ENCODE measurements at regions not wholly inside any gene's neighbourhood (a gene's known extent, or its start where the extent isn't known, plus 50 kb on each side); places are given as distances from the start of the nearest gene placed in this dataset.
"Not testable (repeated sequence)": the region's sequence is repeated elsewhere in the genome, so short reads cannot be mapped to it uniquely, and the experiment has no call there.

- DNase-seq (ENCODE audit: low read depth), result no peak
- TF ChIP-seq CTCF (IDR thresholded peaks at IDR 0.05; ENCODE audit: low read length, missing control alignments), result no peak
- no peak overlapping the region for H3K4me3 ChIP-seq (replicated peaks; ENCODE audit: low read depth, low read length)
These were observed 129.1 kb downstream of the KBTBD8 start for GRCh38 chr3:67127254-67127653.

- no peak overlapping the region for H3K4me3 ChIP-seq (replicated peaks; ENCODE audit: low read depth, low read length)
- DNase-seq (ENCODE audit: low read depth), result no peak
- TF ChIP-seq CTCF (IDR thresholded peaks at IDR 0.05; ENCODE audit: low read length, missing control alignments), result no peak
These were observed 144.3 kb downstream of the KBTBD8 start for GRCh38 chr3:67142432-67142831.

GRCh38 chr3:67145738-67146137, 147.6 kb downstream of the KBTBD8 start:
- no peak for DNase-seq (ENCODE audit: low read depth)

GRCh38 chr3:67154429-67154828, 156.3 kb downstream of the KBTBD8 start:
- TF ChIP-seq CTCF (IDR thresholded peaks at IDR 0.05; ENCODE audit: low read length, missing control alignments), result no peak
- H3K4me3 ChIP-seq (replicated peaks; ENCODE audit: low read depth, low read length), result no peak overlapping the region
- DNase-seq (ENCODE audit: low read depth), result no peak

More at GRCh38 chr3:67145738-67146137, 147.6 kb downstream of the KBTBD8 start:
- no peak for TF ChIP-seq CTCF (IDR thresholded peaks at IDR 0.05; ENCODE audit: low read length, missing control alignments)
- H3K4me3 ChIP-seq (replicated peaks; ENCODE audit: low read depth, low read length), result no peak overlapping the region

GRCh38 chr3:67167481-67167880, 169.4 kb downstream of the KBTBD8 start:
- TF ChIP-seq CTCF (IDR thresholded peaks at IDR 0.05; ENCODE audit: low read length, missing control alignments), result no peak

GRCh38 chr3:67171841-67172240, 173.7 kb downstream of the KBTBD8 start:
- TF ChIP-seq CTCF (IDR thresholded peaks at IDR 0.05; ENCODE audit: low read length, missing control alignments), result no peak

More at GRCh38 chr3:67167481-67167880, 169.4 kb downstream of the KBTBD8 start:
- DNase-seq (ENCODE audit: low read depth), result no peak
- H3K4me3 ChIP-seq (replicated peaks; ENCODE audit: low read depth, low read length), result no peak overlapping the region

GRCh38 chr3:67173130-67173529, 175.0 kb downstream of the KBTBD8 start:
- H3K4me3 ChIP-seq (replicated peaks; ENCODE audit: low read depth, low read length), result not testable (repeated sequence)

More at GRCh38 chr3:67171841-67172240, 173.7 kb downstream of the KBTBD8 start:
- H3K4me3 ChIP-seq (replicated peaks; ENCODE audit: low read depth, low read length), result no peak overlapping the region
- no peak for DNase-seq (ENCODE audit: low read depth)

More at GRCh38 chr3:67173130-67173529, 175.0 kb downstream of the KBTBD8 start:
- DNase-seq (ENCODE audit: low read depth), result not testable (repeated sequence)

Measured in fibroblast of pulmonary artery (primary cell).